Gastroesophageal sphincter (tissue), 4 donors: ENCODE measurements at regions not wholly inside any gene's neighbourhood (a gene's known extent, or its start where the extent isn't known, plus 50 kb on each side); places are given as distances from the start of the nearest gene placed in this dataset.

Source experiments
- ATAC-seq: fragments of 150-250 bp; one replicate; pipeline ENCODE4 v1.9.1; 2016; ENCODE audit warnings: mild to moderate bottlenecking, moderate library complexity
- H3K27ac ChIP-seq, 4 donors: fragments of 200-600 bp; sonication (generic) in 3 of 4; 1 replicate in 3 of 4; 2 replicates in 1 of 4; pipeline ENCODE4 v1.5.1; 2016 to 2019
- H3K27me3 ChIP-seq: fragments of 200-600 bp; sonication (generic); one replicate; pipeline ENCODE4 v1.5.1; 2019
- H3K36me3 ChIP-seq, 2 donors: fragments of 200-600 bp; sonication (generic); one replicate each; pipeline ENCODE4 v1.5.1; 2019; ENCODE audit warnings: control low read depth in 1 of 2
- H3K4me1 ChIP-seq, 3 donors: fragments of 200-600 bp; sonication (generic); 1 replicate in 2 of 3; 2 replicates in 1 of 3; pipeline ENCODE4 v1.5.1; 2016 to 2019; ENCODE audit warnings: control low read depth in 2 of 3
- H3K4me3 ChIP-seq, 2 donors: fragments of 200-600 bp; sonication (generic); one replicate each; pipeline ENCODE4 v1.5.1; 2019; ENCODE audit warnings: mild to moderate bottlenecking in 1 of 2, moderate library complexity in 1 of 2
- H3K9me3 ChIP-seq, 3 donors: fragments of 200-600 bp; sonication (generic); one replicate each; pipeline ENCODE4 v1.5.1; 2017 to 2019; ENCODE audit warnings: control low read depth in 2 of 3
- CTCF ChIP-seq, 4 experiments: fragments of 200-600 bp in 2 of 4; fragments of 450-650 bp in 2 of 4; sonication (generic) in 1 of 4; IDR thresholded peaks; one replicate each; pipeline ENCODE4 v1.5.1; 2017 to 2019; ENCODE audit warnings: antibody characterized with exemption in 4 of 4, mild to moderate bottlenecking in 2 of 4, moderate library complexity in 2 of 4
- EP300 ChIP-seq: sonication (generic); formaldehyde crosslinking; IDR thresholded peaks from one replicate; pipeline ENCODE4 v1.6.1; 2017; ENCODE audit warnings: antibody characterized with exemption, mild to moderate bottlenecking
- POLR2A ChIP-seq, 2 donors: fragments of 450-650 bp; IDR thresholded peaks; one replicate each; pipeline ENCODE4 v1.6.1; 2017; ENCODE audit warnings: antibody characterized with exemption in 2 of 2, mild to moderate bottlenecking in 2 of 2, moderate library complexity in 1 of 2
- POLR2AphosphoS5 ChIP-seq: sonication (generic); formaldehyde crosslinking; IDR thresholded peaks from one replicate; pipeline ENCODE4 v1.6.1; 2017; ENCODE audit warnings: antibody characterized with exemption
- WGBS, 2 donors: methylation state at CpG; one replicate each; pipeline ENCODE4 v1.1.5; 2018; ENCODE audit warnings: low coverage in 1 of 2; 5-methylcytosine and 5-hydroxymethylcytosine counted together
- small RNA-seq, 4 donors: library from RNA; depleted of rRNA; stranded (forward); fragments of <200 nt; gene quantifications; one replicate each; pipeline ENCODE3, GENCODE V24; 2016

- H3K4me3 ChIP-seq, result no peak overlapping the region
- no peak for ATAC-seq
- H3K9me3 ChIP-seq, result no peaks in the 10 kb centered on the region
- H3K27me3 ChIP-seq, result no peaks in the 10 kb centered on the region
- H3K27ac ChIP-seq, result no peak overlapping the region
- no peaks in the 10 kb centered on the region for H3K4me1 ChIP-seq
- 40% methylated on average over 1 of the region's 3 CpGs; no CpG with 5 or more reads in 1 of the 2 donors for WGBS, 2 donors
- H3K36me3 ChIP-seq, result no peaks in the 10 kb centered on the region
- TF ChIP-seq POLR2AphosphoS5, result no peak
- no peak for TF ChIP-seq POLR2A (IDR thresholded peaks at IDR 0.05)
- no peak for TF ChIP-seq CTCF (IDR thresholded peaks at IDR 0.05)
- no peak for TF ChIP-seq EP300
Observed at GRCh38 chr3:89052386-89052785, 55.0 kb upstream of the EPHA3 start.

- 68 to 81% methylated on average over 3 to 4 of the region's 4 CpGs for WGBS, 2 donors
- H3K27me3 ChIP-seq, result no peaks in the 10 kb centered on the region
- no peaks in the 10 kb centered on the region for H3K9me3 ChIP-seq
- H3K36me3 ChIP-seq, result no peaks in the 10 kb centered on the region
- no peak overlapping the region for H3K4me3 ChIP-seq
- H3K4me1 ChIP-seq, result no peaks in the 10 kb centered on the region
- TF ChIP-seq EP300, result no peak
- no peak for TF ChIP-seq POLR2AphosphoS5
- no peak for TF ChIP-seq CTCF (IDR thresholded peaks at IDR 0.05)
- H3K27ac ChIP-seq, result no peak overlapping the region
- ATAC-seq, result no peak
Observed at GRCh38 chr3:89057398-89057797, 50.0 kb upstream of the EPHA3 start.

Small RNA genes lying in the stretch of these regions (small RNA-seq; reads per million reads assigned to genes)
- 0 reads per million in 4 donors for gene RF00019
